HepG2 (cell line): ENCODE measurements at regions not wholly inside any gene's neighbourhood (a gene's known extent, or its start where the extent isn't known, plus 50 kb on each side); places are given as distances from the start of the nearest gene placed in this dataset.

Source experiments
- ATAC-seq: fragments of 200-7000 bp; cut with Tn5 transposase; 3 replicates; pipeline ENCODE4 v1.9.1; 2020; ENCODE audit warnings: mild to moderate bottlenecking, moderate library complexity
- BruUV-seq: library from RNA; stranded (reverse); fragments of 400-500 nt; replicated peaks from 2 replicates; lab custom pipeline; 2021; lab: Mats Ljungman, UMichigan
- CTCF ChIA-PET: fragments of 300-600 bp; formaldehyde crosslinking; extraction: SDS; loops from one replicate; lab custom pipeline; 2021; ENCODE audit warnings: low total read pairs, inconsistent platforms, low intra/inter-chr PET ratio; lab: Yijun Ruan, JAX
- POLR2A ChIA-PET: fragments of 350-600 bp; sonication (Branson Sonifier 250); formaldehyde crosslinking; loops from one replicate; lab custom pipeline; 2020; ENCODE audit warnings: antibody characterized with exemption, inconsistent platforms; lab: Yijun Ruan, JAX
- DNase-seq: peaks from one replicate; pipeline ENCODE4 v3.0.0-alpha.2; 2015; ENCODE audit warnings: low spot score
- FAIRE-seq: peaks from 3 replicates; lab custom pipeline; 2011; peaks lifted over from hg19 to GRCh38; lab: Jason Lieb, UNC
- H2AFZ ChIP-seq: one replicate; pipeline ENCODE4 v1.6.1; 2011; ENCODE audit warnings: low read length, inconsistent platforms
- H3K27ac ChIP-seq: fragments of 300-600 bp; 3 replicates; pipeline ENCODE4 v1.8.0; 2011; ENCODE audit warnings: mixed run types, mild to moderate bottlenecking, mixed read lengths, low read length, inconsistent platforms; ENCODE audit not compliant: insufficient read depth; ENCODE audit errors: extremely low read length
- H3K27me3 ChIP-seq, 2 experiments: fragments of 200-600 bp in 1 of 2; 2 replicates in 1 of 2; 3 replicates in 1 of 2; pipeline versions ENCODE4 v1.6.0 to v1.8.0; 2011; ENCODE audit warnings: low read length in 2 of 2, mild to moderate bottlenecking in 2 of 2, moderate library complexity in 2 of 2, inconsistent platforms in 1 of 2; ENCODE audit not compliant: insufficient read depth in 2 of 2, control insufficient read depth in 1 of 2
- H3K36me3 ChIP-seq, 2 experiments: fragments of 200-600 bp in 1 of 2; replicated peaks in 1 of 2; 2 replicates in 1 of 2; 3 replicates in 1 of 2; pipeline versions ENCODE4 v1.5.1 to v1.8.0; 2011; ENCODE audit warnings: low read length in 2 of 2, inconsistent platforms in 1 of 2; ENCODE audit not compliant: insufficient read depth in 2 of 2, control insufficient read depth in 1 of 2
- H3K4me1 ChIP-seq: 2 replicates; pipeline ENCODE4 v1.5.1; 2012; ENCODE audit warnings: low read length, inconsistent platforms; ENCODE audit not compliant: insufficient read depth
- H3K4me2 ChIP-seq: 2 replicates; pipeline ENCODE4 v1.6.0; 2011; ENCODE audit warnings: low read depth, low read length, inconsistent platforms
- H3K4me3 ChIP-seq, 3 experiments: fragments of 200-600 bp in 1 of 3; sonication (generic), shearing (Covaris generic) in 1 of 3; replicated peaks in 1 of 3; 2 replicates each; pipeline ENCODE4 v1.5.1; 2011 to 2016; ENCODE audit warnings: low read length in 3 of 3, inconsistent platforms in 2 of 3, low read depth in 2 of 3, mild to moderate bottlenecking in 2 of 3, control low read depth in 1 of 3, mixed read lengths in 1 of 3; ENCODE audit not compliant: insufficient read depth in 1 of 3
- H3K79me2 ChIP-seq: one replicate; pipeline ENCODE4 v1.6.1; 2011; ENCODE audit warnings: low read length, inconsistent platforms; ENCODE audit not compliant: insufficient read depth
- H3K9ac ChIP-seq: 2 replicates; pipeline ENCODE4 v1.6.0; 2011; ENCODE audit warnings: mild to moderate bottlenecking, low read depth, low read length, inconsistent platforms; ENCODE audit not compliant: insufficient read depth
- H3K9me3 ChIP-seq: 2 replicates; pipeline ENCODE4 v1.5.1; 2012; ENCODE audit warnings: mild to moderate bottlenecking, low read length
- H4K20me1 ChIP-seq: 2 replicates; pipeline ENCODE4 v1.6.0; 2011; ENCODE audit warnings: inconsistent platforms, mild to moderate bottlenecking, low read length, moderate library complexity; ENCODE audit not compliant: insufficient read depth
- CREB1 ChIP-seq, 2 experiments: fragments of 450-650 bp in 1 of 2; IDR thresholded peaks; 2 replicates each; pipeline ENCODE4 v1.6.1; 2016 to 2017; ENCODE audit warnings: control low read depth in 1 of 2, mild to moderate bottlenecking in 1 of 2, missing compliant biosample characterization in 1 of 2, missing genetic modification characterization in 1 of 2
- GTF2F1 ChIP-seq: fragments of 150-350 bp; IDR thresholded peaks from 2 replicates; pipeline ENCODE4 v1.6.1; 2014; ENCODE audit warnings: low read length
- KMT2A ChIP-seq: sonication (generic); formaldehyde crosslinking; IDR thresholded peaks from 2 replicates; pipeline ENCODE4 v1.4.0; 2020; ENCODE audit warnings: missing genetic modification reagents
- NCOA1 ChIP-seq: sonication (generic); formaldehyde crosslinking; IDR thresholded peaks from 2 replicates; pipeline ENCODE4 v1.9.0; 2021; ENCODE audit warnings: missing genetic modification reagents
- NR2F1 ChIP-seq, 2 experiments: fragments of 450-650 bp in 1 of 2; formaldehyde crosslinking in 1 of 2; IDR thresholded peaks; 2 replicates each; pipeline versions ENCODE4 v1.5.0 to v1.6.1; 2016 to 2020; ENCODE audit warnings: mild to moderate bottlenecking in 1 of 2, missing compliant biosample characterization in 1 of 2, missing genetic modification reagents in 1 of 2, moderate library complexity in 1 of 2
- SIX4 ChIP-seq: sonication (generic); formaldehyde crosslinking; IDR thresholded peaks from 2 replicates; pipeline ENCODE4 v1.4.0; 2020; ENCODE audit warnings: missing genetic modification reagents
- TMF1 ChIP-seq: sonication (generic); formaldehyde crosslinking; IDR thresholded peaks from 2 replicates; pipeline ENCODE4 v1.8.1; 2022; ENCODE audit warnings: low read depth, missing genetic modification reagents
- XBP1 ChIP-seq: sonication (generic); formaldehyde crosslinking; IDR thresholded peaks from 2 replicates; pipeline ENCODE4 v1.5.0; 2020; ENCODE audit warnings: missing genetic modification reagents
- ZFP62 ChIP-seq: sonication (generic); formaldehyde crosslinking; IDR thresholded peaks from 2 replicates; pipeline ENCODE4 v1.4.0; 2020; ENCODE audit warnings: missing genetic modification reagents
- ZMYM2 ChIP-seq: sonication (generic); formaldehyde crosslinking; IDR thresholded peaks from 2 replicates; pipeline ENCODE4 v1.8.0; 2022; ENCODE audit warnings: mild to moderate bottlenecking, missing genetic modification reagents
- ZNF33A ChIP-seq: sonication (generic); formaldehyde crosslinking; IDR thresholded peaks from 2 replicates; pipeline ENCODE4 v1.5.1; 2020; ENCODE audit warnings: missing genetic modification reagents, mild to moderate bottlenecking, moderate library complexity, borderline replicate concordance
- ZNF512 ChIP-seq: sonication (generic); formaldehyde crosslinking; IDR thresholded peaks from 2 replicates; pipeline ENCODE4 v1.4.0; 2020; ENCODE audit warnings: mild to moderate bottlenecking, missing genetic modification reagents
- ZNF598 ChIP-seq: sonication (generic); formaldehyde crosslinking; IDR thresholded peaks from 2 replicates; pipeline ENCODE4 v1.5.1; 2020; ENCODE audit warnings: mild to moderate bottlenecking, missing genetic modification reagents, borderline replicate concordance
- ZNF720 ChIP-seq: sonication (generic); formaldehyde crosslinking; IDR thresholded peaks from 2 replicates; pipeline ENCODE4 v1.4.0; 2020; ENCODE audit warnings: missing genetic modification reagents
- WGBS: methylation state at CpG from one replicate; pipeline ENCODE4 v1.1.6; 2017; ENCODE audit warnings: low lambda C conversion rate; 5-methylcytosine and 5-hydroxymethylcytosine counted together
- in situ Hi-C: cut with HindIII; loops from 2 replicates; pipeline ENCODE4 v1.10.0; 2017; ENCODE audit warnings: low pct_unique_long_range_greater_than_20kb; ENCODE audit not compliant: extremely low pct_ligation_motif_present
- intact Hi-C: fragments of 100-400 bp; cut with micrococcal nuclease; formaldehyde crosslinking; loops from one replicate; pipeline ENCODE4 v1.10.0; 2022; ENCODE audit not compliant: unreplicated experiment
- TF ChIP-seq, protein P1 (sequence below): sonication (generic); formaldehyde crosslinking; IDR thresholded peaks from 2 replicates; pipeline ENCODE4 v1.8.0; 2023; ENCODE audit warnings: mild to moderate bottlenecking, missing genetic modification reagents
- TF ChIP-seq, protein P2 (sequence below): sonication (generic); formaldehyde crosslinking; IDR thresholded peaks from 2 replicates; pipeline ENCODE4 v1.4.0; 2020; ENCODE audit warnings: missing genetic modification reagents, borderline replicate concordance
- TF ChIP-seq, protein P3 (sequence below): sonication (generic); formaldehyde crosslinking; IDR thresholded peaks from 2 replicates; pipeline ENCODE4 v1.4.0; 2020; ENCODE audit warnings: missing genetic modification reagents, borderline replicate concordance

GRCh38 chr1:239563681-239564080, 177.3 kb downstream of the CHRM3 start:
- CTCF ChIA-PET, result no interaction called here
- Histone ChIP-seq H3K4me1 (no peaks in the 10 kb centered on the region), H2AFZ (no peak overlapping the region), H3K4me2 (no peak overlapping the region), H3K79me2 (no peaks in the 10 kb centered on the region), H3K4me3 (no peak overlapping the region), H3K9me3 (peaks cover 64% of the 10 kb centered on the region), H4K20me1 (no peaks in the 10 kb centered on the region), H3K27me3 (no peaks in the 10 kb centered on the region; a peak in 1 of 5 replicates), H3K9ac (no peak overlapping the region), H3K27ac (no peak overlapping the region), H3K36me3 (no peaks in the 10 kb centered on the region)
- no peak for DNase-seq
- no peak for TF ChIP-seq CREB1 (IDR thresholded peaks at IDR 0.05)
- TF ChIP-seq CREB1 (CRISPR knock-in tag; IDR thresholded peaks at IDR 0.05), result no peak
- no peak for TF ChIP-seq KMT2A (CRISPR knock-in tag)
- TF ChIP-seq TMF1 (CRISPR knock-in tag), result no peak
- no peak for TF ChIP-seq ZNF720 (CRISPR knock-in tag)
- TF ChIP-seq, protein P1, sequence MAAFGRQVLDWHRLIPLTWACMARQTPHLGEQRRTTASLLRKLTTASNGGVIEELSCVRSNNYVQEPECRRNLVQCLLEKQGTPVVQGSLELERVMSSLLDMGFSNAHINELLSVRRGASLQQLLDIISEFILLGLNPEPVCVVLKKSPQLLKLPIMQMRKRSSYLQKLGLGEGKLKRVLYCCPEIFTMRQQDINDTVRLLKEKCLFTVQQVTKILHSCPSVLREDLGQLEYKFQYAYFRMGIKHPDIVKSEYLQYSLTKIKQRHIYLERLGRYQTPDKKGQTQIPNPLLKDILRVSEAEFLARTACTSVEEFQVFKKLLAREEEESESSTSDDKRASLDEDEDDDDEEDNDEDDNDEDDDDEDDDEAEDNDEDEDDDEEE, result no peak
- no peak for TF ChIP-seq SIX4 (CRISPR knock-in tag)
- no peak for TF ChIP-seq ZNF33A (CRISPR knock-in tag)
- TF ChIP-seq NR2F1 (CRISPR knock-in tag; IDR thresholded peaks at IDR 0.05), result no peak
- TF ChIP-seq, protein P2, sequence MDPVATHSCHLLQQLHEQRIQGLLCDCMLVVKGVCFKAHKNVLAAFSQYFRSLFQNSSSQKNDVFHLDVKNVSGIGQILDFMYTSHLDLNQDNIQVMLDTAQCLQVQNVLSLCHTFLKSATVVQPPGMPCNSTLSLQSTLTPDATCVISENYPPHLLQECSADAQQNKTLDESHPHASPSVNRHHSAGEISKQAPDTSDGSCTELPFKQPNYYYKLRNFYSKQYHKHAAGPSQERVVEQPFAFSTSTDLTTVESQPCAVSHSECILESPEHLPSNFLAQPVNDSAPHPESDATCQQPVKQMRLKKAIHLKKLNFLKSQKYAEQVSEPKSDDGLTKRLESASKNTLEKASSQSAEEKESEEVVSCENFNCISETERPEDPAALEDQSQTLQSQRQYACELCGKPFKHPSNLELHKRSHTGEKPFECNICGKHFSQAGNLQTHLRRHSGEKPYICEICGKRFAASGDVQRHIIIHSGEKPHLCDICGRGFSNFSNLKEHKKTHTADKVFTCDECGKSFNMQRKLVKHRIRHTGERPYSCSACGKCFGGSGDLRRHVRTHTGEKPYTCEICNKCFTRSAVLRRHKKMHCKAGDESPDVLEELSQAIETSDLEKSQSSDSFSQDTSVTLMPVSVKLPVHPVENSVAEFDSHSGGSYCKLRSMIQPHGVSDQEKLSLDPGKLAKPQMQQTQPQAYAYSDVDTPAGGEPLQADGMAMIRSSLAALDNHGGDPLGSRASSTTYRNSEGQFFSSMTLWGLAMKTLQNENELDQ (CRISPR knock-in tag), result no peak
- TF ChIP-seq ZNF512, result no peak
- TF ChIP-seq XBP1 (CRISPR knock-in tag), result no peak
- no peak for TF ChIP-seq NCOA1
- TF ChIP-seq ZFP62 (CRISPR knock-in tag), result no peak
- TF ChIP-seq GTF2F1, result no peak
- TF ChIP-seq, protein P3, sequence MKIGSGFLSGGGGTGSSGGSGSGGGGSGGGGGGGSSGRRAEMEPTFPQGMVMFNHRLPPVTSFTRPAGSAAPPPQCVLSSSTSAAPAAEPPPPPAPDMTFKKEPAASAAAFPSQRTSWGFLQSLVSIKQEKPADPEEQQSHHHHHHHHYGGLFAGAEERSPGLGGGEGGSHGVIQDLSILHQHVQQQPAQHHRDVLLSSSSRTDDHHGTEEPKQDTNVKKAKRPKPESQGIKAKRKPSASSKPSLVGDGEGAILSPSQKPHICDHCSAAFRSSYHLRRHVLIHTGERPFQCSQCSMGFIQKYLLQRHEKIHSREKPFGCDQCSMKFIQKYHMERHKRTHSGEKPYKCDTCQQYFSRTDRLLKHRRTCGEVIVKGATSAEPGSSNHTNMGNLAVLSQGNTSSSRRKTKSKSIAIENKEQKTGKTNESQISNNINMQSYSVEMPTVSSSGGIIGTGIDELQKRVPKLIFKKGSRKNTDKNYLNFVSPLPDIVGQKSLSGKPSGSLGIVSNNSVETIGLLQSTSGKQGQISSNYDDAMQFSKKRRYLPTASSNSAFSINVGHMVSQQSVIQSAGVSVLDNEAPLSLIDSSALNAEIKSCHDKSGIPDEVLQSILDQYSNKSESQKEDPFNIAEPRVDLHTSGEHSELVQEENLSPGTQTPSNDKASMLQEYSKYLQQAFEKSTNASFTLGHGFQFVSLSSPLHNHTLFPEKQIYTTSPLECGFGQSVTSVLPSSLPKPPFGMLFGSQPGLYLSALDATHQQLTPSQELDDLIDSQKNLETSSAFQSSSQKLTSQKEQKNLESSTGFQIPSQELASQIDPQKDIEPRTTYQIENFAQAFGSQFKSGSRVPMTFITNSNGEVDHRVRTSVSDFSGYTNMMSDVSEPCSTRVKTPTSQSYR (CRISPR knock-in tag), result no peak
- no peak for TF ChIP-seq ZMYM2 (CRISPR knock-in tag)
- no peak for TF ChIP-seq ZNF598 (CRISPR knock-in tag)
- ATAC-seq, result no peak
- no peak for FAIRE-seq
- POLR2A ChIA-PET, result no interaction called here
- intact Hi-C loops (no loop called here), in situ Hi-C loops (no loop called here)
- BruUV-seq, result no TSS peak
- 1% methylated on average over 2 of the region's 2 CpGs for WGBS
